Choroid plexus epithelial cell (primary cell): ENCODE measurements at regions not wholly inside any gene's neighbourhood (a gene's known extent, or its start where the extent isn't known, plus 50 kb on each side); places are given as distances from the start of the nearest gene placed in this dataset.

Experiments
- DNase-seq: peaks from one replicate; pipeline ENCODE4 v3.0.0-alpha.2; 2010; ENCODE audit warnings: low read depth
- H3K4me3 ChIP-seq: 2 replicates; pipeline ENCODE4 v1.5.1; 2011; ENCODE audit warnings: low read depth, mild to moderate bottlenecking, control low read depth, low read length, moderate library complexity
- CTCF ChIP-seq: conservative IDR thresholded peaks from 2 replicates; pipeline ENCODE4 v1.5.1; 2011; ENCODE audit warnings: low read depth, mild to moderate bottlenecking, control low read depth, inconsistent platforms, low read length, moderate library complexity

GRCh38 chr12:124425667-124426066 lies 130.8 kb downstream of the RFLNA start:
- H3K4me3 ChIP-seq, result no peak overlapping the region
- TF ChIP-seq CTCF, result no peak
- no peak for DNase-seq

- no peak for DNase-seq
- no peak for TF ChIP-seq CTCF
- H3K4me3 ChIP-seq, result no peak overlapping the region
These were observed 129.6 kb downstream of the RFLNA start for GRCh38 chr12:124424516-124424905.

- H3K4me3 ChIP-seq, result no peak overlapping the region
- no peak for DNase-seq
- TF ChIP-seq CTCF, result no peak
These were observed 129.0 kb downstream of the RFLNA start for GRCh38 chr12:124423761-124424515.

GRCh38 chr12:124422570-124423523 lies 128.0 kb downstream of the RFLNA start:
- no peak for TF ChIP-seq CTCF
- DNase-seq, result peak; percentile 87
- H3K4me3 ChIP-seq, result no peak overlapping the region

- DNase-seq, result no peak
- no peak overlapping the region for H3K4me3 ChIP-seq
- TF ChIP-seq CTCF, result no peak
These were observed 127.3 kb downstream of the RFLNA start for GRCh38 chr12:124422142-124422569.

- no peak for DNase-seq
- H3K4me3 ChIP-seq, result no peak overlapping the region
- no peak for TF ChIP-seq CTCF
These were observed 126.2 kb downstream of the RFLNA start for GRCh38 chr12:124420996-124421674.
